Astrocyte of the cerebellum (primary cell): ENCODE measurements at regions not wholly inside any gene's neighbourhood (a gene's known extent, or its start where the extent isn't known, plus 50 kb on each side); places are given as distances from the start of the nearest gene placed in this dataset.

Source experiments
- DNase-seq: peaks from one replicate; pipeline ENCODE4 v3.0.0-alpha.2; 2011; ENCODE audit warnings: low read depth
- H3K4me3 ChIP-seq: 2 replicates; pipeline ENCODE4 v1.5.1; 2011; ENCODE audit warnings: mild to moderate bottlenecking, low read depth, low read length, moderate library complexity
- in situ Hi-C: cut with HindIII; loops from 2 replicates; pipeline ENCODE4 v1.10.0; 2017; ENCODE audit warnings: low sequenced_read_pairs
- TF ChIP-seq, protein P1 (sequence below): IDR thresholded peaks from 2 replicates; pipeline ENCODE4 v1.5.1; 2012; ENCODE audit warnings: low read length, low read depth, moderate library complexity, mild to moderate bottlenecking; ENCODE audit errors: missing control alignments

DNA sequence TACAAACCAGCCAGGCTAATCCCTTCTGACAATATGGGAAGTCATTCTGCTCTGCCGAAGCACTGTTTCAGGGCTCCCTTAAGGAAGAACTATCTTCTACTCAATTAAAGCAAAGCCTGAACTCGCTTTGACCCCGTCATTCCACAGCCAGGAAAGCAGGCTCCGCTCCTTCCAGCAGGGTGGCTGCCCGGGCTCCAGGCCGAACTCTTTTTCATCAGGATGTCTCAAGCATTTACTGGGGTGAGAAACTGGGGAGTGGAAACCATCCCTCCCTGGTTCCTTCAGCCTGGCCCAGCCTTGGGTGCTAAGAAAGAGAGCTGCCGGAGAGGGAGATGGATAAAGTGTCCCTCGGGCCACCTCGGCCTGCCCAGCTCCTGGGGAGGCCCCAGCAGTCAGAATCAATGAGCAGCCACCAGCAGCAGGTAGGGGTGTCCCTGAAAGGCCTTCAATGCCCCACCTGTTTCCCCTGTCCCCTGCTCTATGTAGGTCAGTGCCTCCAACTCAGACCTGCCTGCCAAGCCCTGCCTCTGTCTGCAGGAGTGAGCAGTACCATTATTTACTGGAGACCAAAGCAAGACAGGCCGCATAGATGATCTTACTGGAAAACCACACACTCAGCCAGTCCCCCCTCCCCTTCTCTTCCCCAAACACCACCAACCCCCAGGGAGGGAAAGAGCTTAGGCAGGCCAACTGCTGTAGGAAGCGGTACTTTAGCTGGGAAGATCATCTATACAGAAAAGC is 225.6 kb upstream of the TLE3 start:
- in situ Hi-C loops, result no loop called here
- TF ChIP-seq, protein P1, sequence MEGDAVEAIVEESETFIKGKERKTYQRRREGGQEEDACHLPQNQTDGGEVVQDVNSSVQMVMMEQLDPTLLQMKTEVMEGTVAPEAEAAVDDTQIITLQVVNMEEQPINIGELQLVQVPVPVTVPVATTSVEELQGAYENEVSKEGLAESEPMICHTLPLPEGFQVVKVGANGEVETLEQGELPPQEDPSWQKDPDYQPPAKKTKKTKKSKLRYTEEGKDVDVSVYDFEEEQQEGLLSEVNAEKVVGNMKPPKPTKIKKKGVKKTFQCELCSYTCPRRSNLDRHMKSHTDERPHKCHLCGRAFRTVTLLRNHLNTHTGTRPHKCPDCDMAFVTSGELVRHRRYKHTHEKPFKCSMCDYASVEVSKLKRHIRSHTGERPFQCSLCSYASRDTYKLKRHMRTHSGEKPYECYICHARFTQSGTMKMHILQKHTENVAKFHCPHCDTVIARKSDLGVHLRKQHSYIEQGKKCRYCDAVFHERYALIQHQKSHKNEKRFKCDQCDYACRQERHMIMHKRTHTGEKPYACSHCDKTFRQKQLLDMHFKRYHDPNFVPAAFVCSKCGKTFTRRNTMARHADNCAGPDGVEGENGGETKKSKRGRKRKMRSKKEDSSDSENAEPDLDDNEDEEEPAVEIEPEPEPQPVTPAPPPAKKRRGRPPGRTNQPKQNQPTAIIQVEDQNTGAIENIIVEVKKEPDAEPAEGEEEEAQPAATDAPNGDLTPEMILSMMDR, result no peak
- DNase-seq, result peak; percentile 56
- no peak overlapping the region for H3K4me3 ChIP-seq

DNA sequence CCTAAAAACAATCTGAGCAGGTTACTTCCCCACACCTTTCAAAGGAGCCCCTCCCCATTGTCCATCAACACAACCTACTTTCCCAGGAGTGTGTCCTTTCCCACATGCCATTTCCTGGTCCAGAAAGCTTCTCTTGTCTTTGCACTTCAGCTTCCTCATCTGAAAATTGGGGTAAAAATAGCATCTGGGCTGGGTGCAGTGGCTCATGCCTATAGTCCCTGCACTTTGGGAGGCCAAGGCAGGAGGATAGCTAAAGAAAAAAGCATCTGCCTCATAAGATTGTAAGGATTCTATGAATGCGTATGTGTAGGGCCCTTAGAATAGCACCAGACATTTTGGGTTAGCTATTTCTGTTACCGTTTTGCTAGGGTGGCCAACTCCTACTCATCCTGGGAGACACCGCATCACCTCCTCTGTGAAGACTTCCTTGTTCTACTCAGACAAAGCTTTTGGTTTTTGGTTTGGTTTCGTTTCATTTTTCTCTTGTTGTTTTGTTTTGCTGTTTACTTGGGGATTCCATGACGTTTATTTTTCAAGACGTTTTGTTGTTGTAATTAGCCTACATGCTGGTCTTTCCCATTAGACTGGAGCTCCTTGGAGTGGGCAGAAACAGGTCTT is 224.4 kb upstream of the TLE3 start:
- in situ Hi-C loops, result no loop called here
- TF ChIP-seq, protein P1, result no peak
- no peak for DNase-seq
- H3K4me3 ChIP-seq, result no peak overlapping the region

DNA sequence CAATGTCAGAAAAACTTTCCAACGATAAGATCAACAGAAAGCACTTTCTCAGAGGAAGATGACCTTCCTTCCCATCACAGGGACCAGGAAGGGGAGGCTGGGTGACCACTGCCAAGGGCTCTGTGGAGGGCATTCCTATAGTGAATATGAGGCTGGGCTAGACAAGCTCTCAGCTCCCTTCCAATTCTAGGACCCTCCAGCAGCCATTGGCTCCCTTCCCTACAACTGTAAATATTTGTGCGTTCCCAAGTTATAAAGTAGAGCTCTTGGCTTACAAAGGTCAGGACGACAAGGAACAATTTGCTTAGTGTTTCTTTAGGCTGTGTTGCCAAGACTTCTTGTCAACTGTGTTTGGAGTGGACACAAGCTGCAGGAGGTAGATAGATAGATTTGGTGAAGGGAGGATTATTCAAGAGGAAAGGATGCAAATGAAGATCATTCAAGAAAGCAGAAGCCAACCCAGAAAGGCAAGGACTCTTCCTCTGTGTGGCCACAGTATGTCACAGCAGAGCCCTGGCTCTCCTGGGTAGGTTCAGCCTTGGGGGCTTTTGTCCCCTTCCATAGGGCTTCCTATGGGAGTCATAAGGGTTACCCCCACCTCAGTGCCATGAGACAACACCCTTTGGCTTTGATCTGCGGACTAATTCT is 223.6 kb upstream of the TLE3 start:
- TF ChIP-seq, protein P1, result no peak
- no peak for DNase-seq
- in situ Hi-C loops, result no loop called here
- H3K4me3 ChIP-seq, result no peak overlapping the region

DNA sequence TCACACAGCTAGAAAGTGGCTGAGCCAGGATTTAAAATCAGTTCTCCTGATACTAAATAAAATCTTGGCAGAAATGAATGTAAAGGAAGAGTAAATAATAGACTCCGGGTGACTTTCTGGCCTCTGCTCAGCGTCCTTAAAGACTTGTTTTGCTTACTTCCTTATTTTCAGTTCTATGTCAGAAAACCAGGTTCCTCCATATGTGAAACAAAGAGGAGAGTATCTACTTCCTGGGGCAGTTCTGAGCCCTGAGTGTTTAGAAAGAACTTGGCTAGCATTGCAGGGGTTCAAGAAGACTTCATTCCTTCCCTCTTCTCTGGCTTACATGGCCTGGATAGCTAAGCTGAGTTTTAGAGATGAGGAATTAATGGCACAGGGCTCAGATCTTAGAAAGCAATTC is 222.8 kb upstream of the TLE3 start:
- no peak overlapping the region for H3K4me3 ChIP-seq
- TF ChIP-seq, protein P1, result no peak
- in situ Hi-C loops, result no loop called here
- no peak for DNase-seq

DNA sequence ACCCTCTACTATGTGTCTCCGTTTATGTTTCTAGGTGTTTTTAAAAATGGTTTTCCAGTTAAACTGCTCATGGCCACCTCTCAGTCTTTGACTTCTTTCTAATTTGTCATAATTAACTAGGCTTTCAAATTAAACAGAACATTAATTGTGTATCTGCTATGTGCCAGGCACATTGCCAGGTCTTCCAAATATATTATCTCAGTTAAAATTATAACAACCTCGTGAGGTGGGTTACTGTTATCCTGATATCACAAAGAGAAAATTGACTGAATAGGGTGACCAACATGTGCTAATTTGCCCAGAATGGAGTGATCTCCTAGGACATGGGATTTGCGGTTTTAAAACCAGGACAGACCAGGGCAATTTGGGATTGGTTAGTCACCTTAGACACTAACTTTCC is 222.4 kb upstream of the TLE3 start:
- in situ Hi-C loops, result no loop called here
- no peak for DNase-seq
- H3K4me3 ChIP-seq, result no peak overlapping the region
- TF ChIP-seq, protein P1, result no peak

DNA sequence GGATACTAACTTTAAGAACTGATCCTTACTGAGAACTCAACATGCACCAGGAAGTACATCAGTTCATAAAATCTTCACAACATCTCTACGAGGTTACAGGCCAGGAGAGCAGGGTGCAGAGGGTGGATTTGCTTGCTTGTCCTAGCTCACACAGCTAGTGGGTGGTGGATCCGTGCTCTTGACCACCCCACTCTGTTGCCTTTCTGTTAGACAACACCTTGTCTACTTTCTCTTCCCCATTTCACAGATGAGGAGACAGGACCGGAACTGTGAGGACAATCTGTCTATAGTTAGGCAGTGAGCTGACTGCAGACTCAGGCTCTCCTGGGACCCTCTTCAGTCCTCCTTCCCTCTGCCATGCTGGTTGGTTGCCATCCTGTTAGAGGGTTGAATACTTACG is 221.7 kb upstream of the TLE3 start:
- H3K4me3 ChIP-seq, result no peak overlapping the region
- in situ Hi-C loops, result no loop called here
- DNase-seq, result no peak
- TF ChIP-seq, protein P1, result no peak
